ENCODE measurements at regions not wholly inside any gene's neighbourhood (a gene's known extent, or its start where the extent isn't known, plus 50 kb on each side); places are given as distances from the start of the nearest gene placed in this dataset.

GRCh38 chr11:114889594-114890011 lies 211.3 kb downstream of the NXPE2 start (continued):
- TF ChIP-seq PAX8 (IDR thresholded peaks at IDR 0.05) = no peak
- no peak for TF ChIP-seq REST (IDR thresholded peaks at IDR 0.05; ENCODE audit: low read depth, low read length)
- TF ChIP-seq RAD51 (IDR thresholded peaks at IDR 0.05) = no peak
- TF ChIP-seq BCL11A (IDR thresholded peaks at IDR 0.05; ENCODE audit: low read depth, low read length) = no peak
- TF ChIP-seq IRF5 (IDR thresholded peaks at IDR 0.05; ENCODE audit: borderline replicate concordance) = no peak

GRCh38 chr11:114890038-114890437 lies 211.7 kb downstream of the NXPE2 start:
- no peak for FAIRE-seq
- TF ChIP-seq WRNIP1 (IDR thresholded peaks at IDR 0.05; ENCODE audit: borderline replicate concordance, low read depth, low read length) (no peak), KAT2A (conservative IDR thresholded peaks at IDR 0.05; ENCODE audit: control insufficient read depth, low read depth, low read length) (no peak), DPF2 (IDR thresholded peaks at IDR 0.05) (no peak), SPI1 (IDR thresholded peaks at IDR 0.05; ENCODE audit: borderline replicate concordance, insufficient read depth, low read depth, low read length) (no peak), RELB (IDR thresholded peaks at IDR 0.05; ENCODE audit: low read depth) (no peak), TBL1XR1 (IDR thresholded peaks at IDR 0.05; ENCODE audit: low read depth, low read length) (no peak), REST (IDR thresholded peaks at IDR 0.05; ENCODE audit: low read depth, low read length) (no peak), EGR1 (IDR thresholded peaks at IDR 0.05; ENCODE audit: borderline replicate concordance in 1 of 2, low read depth in 2 of 2, low read length in 2 of 2) (no peak), BACH1 (IDR thresholded peaks at IDR 0.05; ENCODE audit: borderline replicate concordance) (no peak), STAT3 (IDR thresholded peaks at IDR 0.05; ENCODE audit: low read depth, low read length) (no peak)

More at GRCh38 chr11:114890038-114890437, 211.7 kb downstream of the NXPE2 start:
- ATAC-seq = no peak
- Histone ChIP-seq H3K36me3 (ENCODE audit: control insufficient read depth in 2 of 2, insufficient read depth in 2 of 2, low read length in 1 of 2) (no peaks in the 10 kb centered on the region), H3K9ac (ENCODE audit: control insufficient read depth, insufficient read depth, low read length) (no peak overlapping the region), H3K4me3 (no peak overlapping the region), H3K79me2 (ENCODE audit: control insufficient read depth, insufficient read depth, low read length) (no peaks in the 10 kb centered on the region), H3K27me3 (replicated peaks in 1 of 2; ENCODE audit: control insufficient read depth in 2 of 2, insufficient read depth in 2 of 2, low read length in 1 of 2) (no peaks in the 10 kb centered on the region; a peak in 1 of 4 replicates), H3K4me2 (ENCODE audit: control insufficient read depth, insufficient read depth) (no peak overlapping the region), H3K27ac (ENCODE audit: control insufficient read depth, insufficient read depth) (no peak overlapping the region), H3K4me1 (ENCODE audit: control insufficient read depth, insufficient read depth, low read length) (no peaks in the 10 kb centered on the region), H4K20me1 (ENCODE audit: control insufficient read depth, insufficient read depth) (no peaks in the 10 kb centered on the region), H3K9me3 (replicated peaks; ENCODE audit: control insufficient read depth, insufficient read depth, low read length) (no peaks in the 10 kb centered on the region), H2AFZ (ENCODE audit: control insufficient read depth, low read depth, low read length) (no peak overlapping the region)
- in situ Hi-C loops (cut with MboI) = no loop called here
- WGBS (ENCODE audit: insufficient coverage, insufficient replicate concordance, low lambda C conversion rate, missing lambda C conversion rate) = 14% methylated on average over 8 of the region's 8 CpGs
- intact Hi-C loops (cut with micrococcal nuclease; ENCODE audit: unreplicated experiment) = no loop called here
- SMC1A ChIA-PET (ENCODE audit: uncharacterized antibody, unreplicated experiment) = no interaction called here
- CTCF ChIA-PET = interaction anchor here (0.8 kb wide), 1 partner anchor 93 kb away, joined by 4 read pairs; no protein-coding TSS in a partner anchor
- DNase-seq (ENCODE audit: low read depth, low spot score) = no peak
- no TSS peak for BruUV-seq (replicated peaks)
- RAD21 ChIA-PET (ENCODE audit: unreplicated experiment) = no interaction called here
- POLR2A ChIA-PET = no interaction called here

All from GM12878 (cell line).